ENCODE measurements at regions not wholly inside any gene's neighbourhood (a gene's known extent, or its start where the extent isn't known, plus 50 kb on each side); places are given as distances from the start of the nearest gene placed in this dataset.

DNA sequence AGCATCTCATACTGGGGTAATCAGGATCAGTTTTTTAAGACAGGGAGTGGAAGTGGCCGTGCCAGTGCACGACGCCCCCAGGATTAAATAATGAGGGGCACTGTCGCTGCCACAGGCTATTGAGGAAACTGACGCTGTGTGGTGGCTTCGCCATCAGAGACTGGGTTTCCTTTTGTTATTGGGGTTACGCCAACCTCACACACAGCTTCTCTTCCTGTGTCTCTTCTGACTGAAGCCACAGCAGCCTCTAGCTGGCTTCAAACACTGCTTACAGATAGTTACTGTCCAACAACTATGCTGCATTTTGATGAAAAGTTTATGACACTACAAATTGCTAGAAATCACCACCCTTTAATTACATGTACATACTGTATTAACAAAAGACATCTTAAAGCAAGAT, 521.9 kb upstream of the SALL3 start:
- Histone ChIP-seq H3K27ac (ENCODE audit: extremely low read length, insufficient read depth, low read length) (no peak overlapping the region), H3K9ac (ENCODE audit: insufficient read depth, low read depth, low read length) (no peak overlapping the region), H2AFZ (ENCODE audit: low read length) (no peak overlapping the region), H3K9me3 (ENCODE audit: low read length) (no peaks in the 10 kb centered on the region), H4K20me1 (ENCODE audit: insufficient read depth, low read length) (no peaks in the 10 kb centered on the region), H3K79me2 (ENCODE audit: insufficient read depth, low read length) (no peaks in the 10 kb centered on the region), H3K36me3 (replicated peaks in 1 of 2; ENCODE audit: control insufficient read depth in 1 of 2, insufficient read depth in 2 of 2, low read length in 2 of 2) (no peaks in the 10 kb centered on the region), H3K4me3 (replicated peaks in 1 of 3; ENCODE audit: insufficient read depth in 1 of 3, low read depth in 2 of 3, low read length in 3 of 3) (no peak overlapping the region), H3K4me2 (ENCODE audit: low read depth, low read length) (no peak overlapping the region), H3K4me1 (ENCODE audit: insufficient read depth, low read length) (no peaks in the 10 kb centered on the region), H3K27me3 (ENCODE audit: control insufficient read depth in 1 of 2, insufficient read depth in 2 of 2, low read length in 2 of 2) (peaks cover 0 to 14% of the 10 kb centered on the region in 2 experiments; a peak in 3 of 5 replicates)
- TF ChIP-seq FOXA3 (CRISPR knock-in tag; IDR thresholded peaks at IDR 0.05) (no peak), POLR2G (IDR thresholded peaks at IDR 0.05; ENCODE audit: low read depth, low read length) (no peak), NPAS2 (CRISPR knock-in tag; IDR thresholded peaks at IDR 0.05; ENCODE audit: borderline replicate concordance) (no peak), ZBTB20 (CRISPR knock-in tag; IDR thresholded peaks at IDR 0.05; ENCODE audit: borderline replicate concordance, low read depth) (no peak), GLI4 (CRISPR knock-in tag; IDR thresholded peaks at IDR 0.05; ENCODE audit: borderline replicate concordance) (no peak), GZF1 (CRISPR knock-in tag; IDR thresholded peaks at IDR 0.05) (no peak), SMARCC2 (IDR thresholded peaks at IDR 0.05) (no peak), MBNL3 (CRISPR knock-in tag; conservative IDR thresholded peaks at IDR 0.05) (no peak), MAF1 (CRISPR knock-in tag; IDR thresholded peaks at IDR 0.05; ENCODE audit: borderline replicate concordance) (no peak), HCFC1 (IDR thresholded peaks at IDR 0.05; ENCODE audit: low read depth, low read length) (no peak)
- TF ChIP-seq, protein P1, sequence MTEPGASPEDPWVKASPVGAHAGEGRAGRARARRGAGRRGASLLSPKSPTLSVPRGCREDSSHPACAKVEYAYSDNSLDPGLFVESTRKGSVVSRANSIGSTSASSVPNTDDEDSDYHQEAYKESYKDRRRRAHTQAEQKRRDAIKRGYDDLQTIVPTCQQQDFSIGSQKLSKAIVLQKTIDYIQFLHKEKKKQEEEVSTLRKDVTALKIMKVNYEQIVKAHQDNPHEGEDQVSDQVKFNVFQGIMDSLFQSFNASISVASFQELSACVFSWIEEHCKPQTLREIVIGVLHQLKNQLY (CRISPR knock-in tag; IDR thresholded peaks at IDR 0.05), result no peak
- TF ChIP-seq, protein P2, sequence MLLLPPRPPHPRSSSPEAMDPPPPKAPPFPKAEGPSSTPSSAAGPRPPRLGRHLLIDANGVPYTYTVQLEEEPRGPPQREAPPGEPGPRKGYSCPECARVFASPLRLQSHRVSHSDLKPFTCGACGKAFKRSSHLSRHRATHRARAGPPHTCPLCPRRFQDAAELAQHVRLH (CRISPR knock-in tag; IDR thresholded peaks at IDR 0.05; ENCODE audit: borderline replicate concordance, low read depth), result no peak
- TF ChIP-seq, protein P3, sequence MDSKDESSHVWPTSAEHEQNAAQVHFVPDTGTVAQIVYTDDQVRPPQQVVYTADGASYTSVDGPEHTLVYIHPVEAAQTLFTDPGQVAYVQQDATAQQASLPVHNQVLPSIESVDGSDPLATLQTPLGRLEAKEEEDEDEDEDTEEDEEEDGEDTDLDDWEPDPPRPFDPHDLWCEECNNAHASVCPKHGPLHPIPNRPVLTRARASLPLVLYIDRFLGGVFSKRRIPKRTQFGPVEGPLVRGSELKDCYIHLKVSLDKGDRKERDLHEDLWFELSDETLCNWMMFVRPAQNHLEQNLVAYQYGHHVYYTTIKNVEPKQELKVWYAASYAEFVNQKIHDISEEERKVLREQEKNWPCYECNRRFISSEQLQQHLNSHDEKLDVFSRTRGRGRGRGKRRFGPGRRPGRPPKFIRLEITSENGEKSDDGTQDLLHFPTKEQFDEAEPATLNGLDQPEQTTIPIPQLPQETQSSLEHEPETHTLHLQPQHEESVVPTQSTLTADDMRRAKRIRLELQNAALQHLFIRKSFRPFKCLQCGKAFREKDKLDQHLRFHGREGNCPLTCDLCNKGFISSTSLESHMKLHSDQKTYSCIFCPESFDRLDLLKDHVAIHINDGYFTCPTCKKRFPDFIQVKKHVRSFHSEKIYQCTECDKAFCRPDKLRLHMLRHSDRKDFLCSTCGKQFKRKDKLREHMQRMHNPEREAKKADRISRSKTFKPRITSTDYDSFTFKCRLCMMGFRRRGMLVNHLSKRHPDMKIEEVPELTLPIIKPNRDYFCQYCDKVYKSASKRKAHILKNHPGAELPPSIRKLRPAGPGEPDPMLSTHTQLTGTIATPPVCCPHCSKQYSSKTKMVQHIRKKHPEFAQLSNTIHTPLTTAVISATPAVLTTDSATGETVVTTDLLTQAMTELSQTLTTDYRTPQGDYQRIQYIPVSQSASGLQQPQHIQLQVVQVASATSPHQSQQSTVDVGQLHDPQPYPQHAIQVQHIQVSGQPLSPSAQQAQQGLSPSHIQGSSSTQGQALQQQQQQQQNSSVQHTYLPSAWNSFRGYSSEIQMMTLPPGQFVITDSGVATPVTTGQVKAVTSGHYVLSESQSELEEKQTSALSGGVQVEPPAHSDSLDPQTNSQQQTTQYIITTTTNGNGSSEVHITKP (CRISPR knock-in tag; IDR thresholded peaks at IDR 0.05; ENCODE audit: low read depth), result no peak
- FAIRE-seq (no peak), DNase-seq (ENCODE audit: low spot score) (no peak), ATAC-seq (no peak)
- intact Hi-C loops (cut with micrococcal nuclease; ENCODE audit: unreplicated experiment), result no loop called here
- no TSS peak for BruUV-seq (replicated peaks)
- CTCF ChIA-PET (ENCODE audit: low intra/inter-chr PET ratio, low total read pairs), result no interaction called here
- in situ Hi-C loops (cut with HindIII; ENCODE audit: extremely low pct_ligation_motif_present, low pct_unique_long_range_greater_than_20kb), result no loop called here
- POLR2A ChIA-PET, result no interaction called here
- 35% methylated on average over 6 of the region's 7 CpGs for WGBS (ENCODE audit: low lambda C conversion rate)

Measured in HepG2 (cell line).